ENCODE measurements at regions not wholly inside any gene's neighbourhood (a gene's known extent, or its start where the extent isn't known, plus 50 kb on each side); places are given as distances from the start of the nearest gene placed in this dataset.

GRCh38 chr9:99561961-99562565, 259.6 kb upstream of the NR4A3 start:
- H3K36me3 ChIP-seq (ENCODE audit: insufficient read depth) = no peaks in the 10 kb centered on the region
- TF ChIP-seq CTCF (conservative IDR thresholded peaks at IDR 0.05; ENCODE audit: low read depth, low read length) = no peak
- H3K79me2 ChIP-seq (ENCODE audit: insufficient read depth, low read depth) = no peaks in the 10 kb centered on the region
- H3K27me3 ChIP-seq (ENCODE audit: insufficient read depth, low read depth) = no peaks in the 10 kb centered on the region
- no peak overlapping the region for H2AFZ ChIP-seq (ENCODE audit: low read depth)
- no peaks in the 10 kb centered on the region for H3K4me1 ChIP-seq (ENCODE audit: low read depth, poor library complexity, severe bottlenecking)
- H4K20me1 ChIP-seq (ENCODE audit: insufficient read depth) = no peaks in the 10 kb centered on the region
- H3K27ac ChIP-seq = no peak overlapping the region
- H3K4me3 ChIP-seq (IDR thresholded peaks at IDR 0.05; ENCODE audit: insufficient read depth, low read depth, low read length) = no peak overlapping the region
- H3K4me2 ChIP-seq = no peak overlapping the region
- H3K9ac ChIP-seq = no peak overlapping the region

GRCh38 chr9:99563364-99563763, 258.3 kb upstream of the NR4A3 start:
- Histone ChIP-seq H3K4me3 (IDR thresholded peaks at IDR 0.05; ENCODE audit: insufficient read depth, low read depth, low read length) (no peak overlapping the region), H3K27ac (no peak overlapping the region), H3K4me2 (no peak overlapping the region), H2AFZ (ENCODE audit: low read depth) (no peak overlapping the region), H3K27me3 (ENCODE audit: insufficient read depth, low read depth) (no peaks in the 10 kb centered on the region), H3K79me2 (ENCODE audit: insufficient read depth, low read depth) (no peaks in the 10 kb centered on the region), H3K36me3 (ENCODE audit: insufficient read depth) (no peaks in the 10 kb centered on the region), H4K20me1 (ENCODE audit: insufficient read depth) (no peaks in the 10 kb centered on the region), H3K4me1 (ENCODE audit: low read depth, poor library complexity, severe bottlenecking) (no peaks in the 10 kb centered on the region), H3K9ac (no peak overlapping the region)
- no peak for TF ChIP-seq CTCF (conservative IDR thresholded peaks at IDR 0.05; ENCODE audit: low read depth, low read length)

- Histone ChIP-seq H3K4me1 (ENCODE audit: low read depth, poor library complexity, severe bottlenecking) (no peaks in the 10 kb centered on the region), H3K36me3 (ENCODE audit: insufficient read depth) (no peaks in the 10 kb centered on the region), H2AFZ (ENCODE audit: low read depth) (no peak overlapping the region), H3K27me3 (ENCODE audit: insufficient read depth, low read depth) (no peaks in the 10 kb centered on the region), H3K27ac (no peak overlapping the region), H3K4me2 (no peak overlapping the region), H3K4me3 (IDR thresholded peaks at IDR 0.05; ENCODE audit: insufficient read depth, low read depth, low read length) (no peak overlapping the region), H3K79me2 (ENCODE audit: insufficient read depth, low read depth) (no peaks in the 10 kb centered on the region), H4K20me1 (ENCODE audit: insufficient read depth) (no peaks in the 10 kb centered on the region), H3K9ac (no peak overlapping the region)
- no peak for TF ChIP-seq CTCF (conservative IDR thresholded peaks at IDR 0.05; ENCODE audit: low read depth, low read length)
These were observed 256.5 kb upstream of the NR4A3 start for GRCh38 chr9:99565203-99565602.

- Histone ChIP-seq H3K36me3 (ENCODE audit: insufficient read depth) (no peaks in the 10 kb centered on the region), H3K9ac (no peak overlapping the region), H3K27ac (no peak overlapping the region), H3K4me3 (IDR thresholded peaks at IDR 0.05; ENCODE audit: insufficient read depth, low read depth, low read length) (no peak overlapping the region), H4K20me1 (ENCODE audit: insufficient read depth) (no peaks in the 10 kb centered on the region), H3K27me3 (ENCODE audit: insufficient read depth, low read depth) (no peaks in the 10 kb centered on the region), H3K4me1 (ENCODE audit: low read depth, poor library complexity, severe bottlenecking) (peaks cover 6% of the 10 kb centered on the region), H2AFZ (ENCODE audit: low read depth) (no peak overlapping the region), H3K79me2 (ENCODE audit: insufficient read depth, low read depth) (no peaks in the 10 kb centered on the region), H3K4me2 (no peak overlapping the region)
- TF ChIP-seq CTCF (conservative IDR thresholded peaks at IDR 0.05; ENCODE audit: low read depth, low read length) = no peak
These were observed 254.2 kb upstream of the NR4A3 start for GRCh38 chr9:99567436-99567835.
